Testis (tissue), 2 donors: ENCODE measurements at regions not wholly inside any gene's neighbourhood (a gene's known extent, or its start where the extent isn't known, plus 50 kb on each side); places are given as distances from the start of the nearest gene placed in this dataset.

Experiments
- DNase-seq: peaks from one replicate; pipeline ENCODE4 v3.0.0-alpha.2; 2019
- H3K27ac ChIP-seq, 2 donors: fragments of 200-600 bp; sonication (generic); one replicate each; pipeline ENCODE4 v1.5.1; 2019
- H3K27me3 ChIP-seq: fragments of 200-600 bp; sonication (generic); one replicate; pipeline ENCODE4 v1.5.1; 2019
- H3K36me3 ChIP-seq: fragments of 200-600 bp; sonication (generic); one replicate; pipeline ENCODE4 v1.5.1; 2017; ENCODE audit warnings: low read depth; ENCODE audit errors: missing control alignments
- H3K4me1 ChIP-seq: fragments of 200-600 bp; sonication (generic); one replicate; pipeline ENCODE4 v1.5.1; 2019
- H3K4me3 ChIP-seq, 2 donors: fragments of 200-600 bp; sonication (generic); one replicate each; pipeline ENCODE4 v1.5.1; 2017 to 2019
- H3K9me3 ChIP-seq: fragments of 200-600 bp; sonication (generic); one replicate; pipeline ENCODE4 v1.5.1; 2017
- CTCF ChIP-seq, 3 experiments: fragments of 450-650 bp in 2 of 3; fragments of 200-600 bp in 1 of 3; sonication (generic) in 1 of 3; IDR thresholded peaks; one replicate each; pipeline ENCODE4 v1.5.1; 2016 to 2019; ENCODE audit warnings: antibody characterized with exemption in 3 of 3, mild to moderate bottlenecking in 2 of 3, moderate library complexity in 1 of 3
- POLR2A ChIP-seq: fragments of 450-650 bp; IDR thresholded peaks from one replicate; pipeline ENCODE4 v1.6.1; 2017; ENCODE audit warnings: antibody characterized with exemption, mild to moderate bottlenecking, moderate library complexity
- WGBS, 2 donors: methylation state at CpG; one replicate each; pipeline ENCODE4 v1.1.5; 2018; 5-methylcytosine and 5-hydroxymethylcytosine counted together
- intact Hi-C: fragments of 100-400 bp; cut with DNase I; formaldehyde crosslinking; loops from one replicate; pipeline ENCODE4 v1.15.1; 2023; ENCODE audit warnings: low total_unique reads

- WGBS, 2 donors, result 69 to 77% methylated on average over 2 of the region's 2 CpGs
- no peak overlapping the region for H3K4me3 ChIP-seq
- TF ChIP-seq CTCF (IDR thresholded peaks at IDR 0.05) (no peak), POLR2A (no peak)
Measured at GRCh38 chr2:138319616-138320015, 182.0 kb upstream of the SPOPL start.

DNA sequence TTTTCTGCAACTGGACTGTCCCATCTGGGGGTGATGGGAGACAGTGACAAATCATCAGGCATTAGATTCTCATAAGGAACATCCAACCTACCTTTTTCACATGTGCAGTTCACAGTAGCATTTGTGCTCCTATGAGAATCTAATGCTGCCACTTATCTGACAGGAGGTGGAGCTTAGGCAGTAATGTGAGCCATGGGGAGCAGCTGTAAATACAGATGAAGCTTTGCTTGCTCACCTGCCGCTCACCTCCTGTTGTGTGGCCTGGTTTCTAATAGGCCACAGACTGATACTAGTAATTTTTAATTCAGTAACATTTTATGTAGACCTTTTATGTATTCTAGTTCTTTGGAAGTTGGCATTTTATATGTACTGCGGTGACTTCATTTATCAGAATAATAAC is 180.1 kb upstream of the SPOPL start:
- no peak for TF ChIP-seq CTCF (IDR thresholded peaks at IDR 0.05)
- no peak for TF ChIP-seq POLR2A
- H3K27ac ChIP-seq, result no peak overlapping the region
- no peaks in the 10 kb centered on the region for H3K27me3 ChIP-seq
- 95 to 96% methylated on average over 2 of the region's 2 CpGs for whole genome bisulfite sequencing, 2 donors
- no peaks in the 10 kb centered on the region for H3K9me3 ChIP-seq
- no peak for DNase-seq
- no peaks in the 10 kb centered on the region for H3K36me3 ChIP-seq
- intact Hi-C loops, result no loop called here
- no peak overlapping the region for H3K4me3 ChIP-seq
- no peaks in the 10 kb centered on the region for H3K4me1 ChIP-seq

More at GRCh38 chr2:138319616-138320015, 182.0 kb upstream of the SPOPL start:
- H3K27ac ChIP-seq, result no peak overlapping the region
- intact Hi-C loops, result no loop called here
- no peaks in the 10 kb centered on the region for H3K4me1 ChIP-seq
- no peaks in the 10 kb centered on the region for H3K9me3 ChIP-seq
- no peaks in the 10 kb centered on the region for H3K27me3 ChIP-seq
- DNase-seq, result no peak
- H3K36me3 ChIP-seq, result no peaks in the 10 kb centered on the region

DNA sequence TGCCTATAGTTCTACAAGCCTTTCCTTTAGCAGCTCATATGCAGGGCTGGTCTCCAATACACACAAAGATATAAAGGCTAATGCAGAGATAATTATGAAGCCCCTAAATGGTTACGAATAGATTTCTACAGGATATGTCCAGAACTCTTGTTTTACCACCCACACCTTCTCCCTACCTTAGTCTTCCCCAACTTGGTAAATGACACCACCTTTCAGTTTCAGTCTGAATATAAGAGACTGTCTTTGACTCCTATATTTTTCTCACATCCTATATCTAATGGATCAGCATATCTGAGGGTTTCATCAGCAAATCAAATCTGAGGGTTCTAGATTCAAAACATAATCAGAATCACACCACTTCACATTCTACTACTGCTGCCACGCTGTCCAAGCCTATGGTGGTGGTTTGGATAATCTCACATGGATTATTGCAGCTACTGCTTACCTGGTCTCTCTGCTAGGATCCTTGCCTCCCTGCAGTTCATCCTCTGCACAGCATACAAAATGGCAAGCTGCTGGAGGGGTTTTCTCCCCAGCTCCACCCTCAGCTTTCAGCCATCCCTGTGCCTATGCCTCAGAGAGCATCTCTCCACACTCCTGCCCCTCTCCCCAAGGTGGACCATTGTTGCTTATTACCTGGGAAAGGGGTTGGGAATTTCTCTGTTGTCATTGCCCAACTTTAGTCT is 178.0 kb upstream of the SPOPL start:
- H3K27me3 ChIP-seq, result no peaks in the 10 kb centered on the region
- H3K4me1 ChIP-seq, result no peaks in the 10 kb centered on the region
- WGBS, 2 donors, result 90 to 98% methylated on average over 2 of the region's 2 CpGs
- no peak overlapping the region for H3K27ac ChIP-seq
- no peaks in the 10 kb centered on the region for H3K9me3 ChIP-seq
- H3K36me3 ChIP-seq, result no peaks in the 10 kb centered on the region
- DNase-seq, result no peak
- intact Hi-C loops, result no loop called here
- no peak for TF ChIP-seq POLR2A
- TF ChIP-seq CTCF (IDR thresholded peaks at IDR 0.05), result no peak
- no peak overlapping the region for H3K4me3 ChIP-seq

- TF ChIP-seq CTCF (IDR thresholded peaks at IDR 0.05), result no peak
- no peak for TF ChIP-seq POLR2A
Measured at GRCh38 chr2:138324068-138324771, 177.3 kb upstream of the SPOPL start.

DNA sequence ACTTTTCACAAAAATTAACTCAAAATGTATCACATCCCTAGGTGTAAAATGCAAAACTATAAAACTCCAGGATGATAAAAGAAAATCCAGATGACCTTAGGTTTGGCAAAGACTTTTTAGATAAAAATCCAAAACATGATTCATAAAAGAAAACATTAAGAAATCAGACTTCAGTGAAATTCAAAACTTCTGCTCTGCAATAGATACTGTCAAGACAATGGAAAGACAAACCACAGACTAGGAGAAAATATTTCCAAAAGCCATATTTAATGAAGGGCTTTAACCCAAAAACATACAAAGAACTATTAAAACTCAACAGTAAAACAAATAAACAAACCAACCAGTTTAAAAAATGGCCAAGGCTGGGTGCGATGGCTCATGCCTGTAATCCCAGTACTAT is 173.6 kb upstream of the SPOPL start:
- TF ChIP-seq POLR2A, result no peak
- TF ChIP-seq CTCF (IDR thresholded peaks at IDR 0.05), result no peak
- H3K4me3 ChIP-seq, result no peak overlapping the region
- intact Hi-C loops, result no loop called here
- 79 to 93% methylated on average over 1 of the region's 1 CpG for WGBS, 2 donors
- no peak for DNase-seq
- H3K4me1 ChIP-seq, result no peaks in the 10 kb centered on the region
- no peaks in the 10 kb centered on the region for H3K36me3 ChIP-seq
- no peak overlapping the region for H3K27ac ChIP-seq
- no peaks in the 10 kb centered on the region for H3K9me3 ChIP-seq
- no peaks in the 10 kb centered on the region for H3K27me3 ChIP-seq

More at GRCh38 chr2:138324068-138324771, 177.3 kb upstream of the SPOPL start:
- DNase-seq, result no peak
- H3K36me3 ChIP-seq, result no peaks in the 10 kb centered on the region
- intact Hi-C loops, result no loop called here
- no peak overlapping the region for H3K27ac ChIP-seq
- no peaks in the 10 kb centered on the region for H3K27me3 ChIP-seq
- 74 to 92% methylated on average over 3 of the region's 3 CpGs for WGBS, 2 donors
- no peaks in the 10 kb centered on the region for H3K9me3 ChIP-seq
- no peaks in the 10 kb centered on the region for H3K4me1 ChIP-seq
- no peak overlapping the region for H3K4me3 ChIP-seq
